GM06990 (cell line): ENCODE measurements at regions not wholly inside any gene's neighbourhood (a gene's known extent, or its start where the extent isn't known, plus 50 kb on each side); places are given as distances from the start of the nearest gene placed in this dataset.

Source experiments
- DNase-seq: peaks from one replicate; pipeline ENCODE4 v3.0.0-alpha.2; 2011; ENCODE audit not compliant: insufficient read length; ENCODE audit errors: extremely low read depth
- H3K27me3 ChIP-seq: replicated peaks from 2 replicates; pipeline ENCODE4 v1.6.0; 2011; ENCODE audit warnings: low read length; ENCODE audit not compliant: control insufficient read depth, insufficient read depth
- H3K36me3 ChIP-seq: 2 replicates; pipeline ENCODE4 v1.5.1; 2011; ENCODE audit warnings: low read length; ENCODE audit not compliant: control insufficient read depth, insufficient read depth
- H3K4me3 ChIP-seq: replicated peaks from 2 replicates; pipeline ENCODE4 v1.5.1; 2011; ENCODE audit warnings: low read depth, mild to moderate bottlenecking, control low read depth, low read length
- TF ChIP-seq, protein P1 (sequence below): IDR thresholded peaks from 2 replicates; pipeline ENCODE4 v1.5.1; 2011; ENCODE audit warnings: low read length, control low read depth, mild to moderate bottlenecking, inconsistent platforms; ENCODE audit not compliant: insufficient read depth, poor library complexity, severe bottlenecking

GRCh38 chr2:122535960-122536505 is 780.6 kb downstream of the TSN start:
- no peak overlapping the region for H3K4me3 ChIP-seq
- TF ChIP-seq, protein P1, sequence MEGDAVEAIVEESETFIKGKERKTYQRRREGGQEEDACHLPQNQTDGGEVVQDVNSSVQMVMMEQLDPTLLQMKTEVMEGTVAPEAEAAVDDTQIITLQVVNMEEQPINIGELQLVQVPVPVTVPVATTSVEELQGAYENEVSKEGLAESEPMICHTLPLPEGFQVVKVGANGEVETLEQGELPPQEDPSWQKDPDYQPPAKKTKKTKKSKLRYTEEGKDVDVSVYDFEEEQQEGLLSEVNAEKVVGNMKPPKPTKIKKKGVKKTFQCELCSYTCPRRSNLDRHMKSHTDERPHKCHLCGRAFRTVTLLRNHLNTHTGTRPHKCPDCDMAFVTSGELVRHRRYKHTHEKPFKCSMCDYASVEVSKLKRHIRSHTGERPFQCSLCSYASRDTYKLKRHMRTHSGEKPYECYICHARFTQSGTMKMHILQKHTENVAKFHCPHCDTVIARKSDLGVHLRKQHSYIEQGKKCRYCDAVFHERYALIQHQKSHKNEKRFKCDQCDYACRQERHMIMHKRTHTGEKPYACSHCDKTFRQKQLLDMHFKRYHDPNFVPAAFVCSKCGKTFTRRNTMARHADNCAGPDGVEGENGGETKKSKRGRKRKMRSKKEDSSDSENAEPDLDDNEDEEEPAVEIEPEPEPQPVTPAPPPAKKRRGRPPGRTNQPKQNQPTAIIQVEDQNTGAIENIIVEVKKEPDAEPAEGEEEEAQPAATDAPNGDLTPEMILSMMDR: no peak
- no peaks in the 10 kb centered on the region for H3K27me3 ChIP-seq
- no peak for DNase-seq
- H3K36me3 ChIP-seq: no peaks in the 10 kb centered on the region

DNA sequence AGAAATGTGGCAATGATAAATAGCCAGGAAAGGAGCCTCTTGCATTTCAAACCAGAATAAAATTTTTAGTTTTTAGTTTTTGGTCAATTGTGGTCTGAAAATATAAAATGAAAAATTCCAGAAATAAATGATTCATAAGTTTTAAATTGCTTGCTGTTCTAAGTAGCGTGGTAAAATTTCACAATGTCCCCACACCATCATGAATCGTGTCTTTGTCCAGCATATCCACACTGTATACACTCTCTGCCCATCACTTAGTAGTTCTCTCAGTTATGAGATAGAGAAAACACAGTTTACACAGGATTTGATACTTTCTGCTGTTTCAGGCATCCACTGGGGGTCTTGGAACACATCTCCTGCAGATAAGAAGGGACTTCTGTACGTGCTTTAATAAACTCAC is 783.9 kb downstream of the TSN start:
- TF ChIP-seq, protein P1: no peak
- no peak overlapping the region for H3K4me3 ChIP-seq
- no peaks in the 10 kb centered on the region for H3K27me3 ChIP-seq
- no peaks in the 10 kb centered on the region for H3K36me3 ChIP-seq
- DNase-seq: no peak

DNA sequence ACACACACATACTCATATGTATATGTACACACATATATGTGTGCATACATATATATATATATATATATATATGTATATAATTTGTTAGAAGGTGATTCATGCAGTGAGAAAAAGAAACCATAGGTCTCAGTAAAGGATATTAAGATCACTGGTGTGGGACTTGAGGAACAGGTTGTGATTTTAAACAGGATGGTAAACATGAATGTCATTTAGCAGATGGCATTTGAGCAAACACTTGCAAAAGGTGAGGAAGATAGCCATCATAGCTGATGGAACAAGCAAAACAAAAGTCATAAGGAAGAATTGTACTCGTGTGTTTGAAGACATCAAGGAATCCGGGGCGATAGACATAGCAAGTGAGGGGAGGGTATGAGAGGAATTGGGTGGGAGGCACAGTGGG is 784.5 kb downstream of the TSN start:
- no peaks in the 10 kb centered on the region for H3K27me3 ChIP-seq
- no peak for DNase-seq
- no peak overlapping the region for H3K4me3 ChIP-seq
- TF ChIP-seq, protein P1: no peak
- no peaks in the 10 kb centered on the region for H3K36me3 ChIP-seq

- DNase-seq: no peak
- TF ChIP-seq, protein P1: no peak
- Histone ChIP-seq H3K27me3 (no peaks in the 10 kb centered on the region), H3K4me3 (no peak overlapping the region), H3K36me3 (no peaks in the 10 kb centered on the region)
Observed at GRCh38 chr2:122542236-122542635, 786.8 kb downstream of the TSN start.

DNA sequence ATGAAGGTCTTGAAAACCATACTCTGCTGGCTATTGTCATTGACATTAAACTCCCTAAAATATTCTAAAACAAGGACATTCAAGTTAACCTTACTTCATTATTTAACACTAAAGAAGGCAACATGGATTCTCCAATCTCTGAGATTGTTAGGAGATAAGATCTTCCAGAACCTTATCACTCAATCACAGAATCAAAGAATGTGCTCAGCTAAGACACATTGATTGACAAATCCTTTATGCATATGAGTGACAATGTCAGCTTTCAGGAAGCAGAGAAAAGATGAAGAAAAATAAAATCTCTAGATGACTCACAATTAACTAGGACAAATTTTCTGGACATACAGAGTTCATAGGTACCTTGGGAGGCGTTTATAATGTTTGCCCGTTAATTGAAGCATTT is 787.2 kb downstream of the TSN start:
- no peak for DNase-seq
- Histone ChIP-seq H3K4me3 (no peak overlapping the region), H3K36me3 (no peaks in the 10 kb centered on the region), H3K27me3 (no peaks in the 10 kb centered on the region)
- TF ChIP-seq, protein P1: no peak

- TF ChIP-seq, protein P1: no peak
- no peaks in the 10 kb centered on the region for H3K27me3 ChIP-seq
- DNase-seq: no peak
- no peaks in the 10 kb centered on the region for H3K36me3 ChIP-seq
- no peak overlapping the region for H3K4me3 ChIP-seq
Observed at GRCh38 chr2:122543815-122544214, 788.4 kb downstream of the TSN start.
